ENCODE measurements at regions not wholly inside any gene's neighbourhood (a gene's known extent, or its start where the extent isn't known, plus 50 kb on each side); places are given as distances from the start of the nearest gene placed in this dataset.
A peak's percentile ranks its signal among the peaks of the same experiment; 100 is the strongest.

- DNase-seq (ENCODE audit: low spot score): no peak
These were observed 113.1 kb downstream of the ICOS start for GRCh38 chr2:204049635-204050034.

- DNase-seq (ENCODE audit: low spot score): no peak
These were observed 114.1 kb downstream of the ICOS start for GRCh38 chr2:204050681-204051080.

- no peak for DNase-seq (ENCODE audit: low spot score)
These were observed 114.9 kb downstream of the ICOS start for GRCh38 chr2:204051476-204051875.

- no peak for DNase-seq (ENCODE audit: low spot score)
These were observed 115.5 kb downstream of the ICOS start for GRCh38 chr2:204051984-204052556.

DNA sequence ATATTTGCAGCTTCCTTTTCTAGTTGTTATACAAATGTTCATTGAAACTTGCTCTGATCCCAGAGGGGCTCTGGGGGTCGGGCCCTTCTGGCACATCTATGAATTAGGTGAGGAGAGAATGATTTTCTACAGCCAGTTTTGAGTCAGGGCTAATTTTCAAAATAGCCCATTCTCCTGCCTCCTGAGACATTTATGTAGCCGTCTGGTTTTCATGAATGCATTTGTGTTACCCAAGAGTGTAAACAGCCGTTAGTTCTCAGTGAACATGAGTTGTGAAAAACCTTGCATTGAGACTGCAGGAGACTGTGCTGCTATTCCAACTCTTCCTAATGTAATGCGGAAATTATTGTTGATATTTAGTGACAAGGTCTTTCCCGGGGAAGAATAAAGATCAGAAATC is 122.5 kb downstream of the ICOS start:
- no peak for DNase-seq (ENCODE audit: low spot score)

GRCh38 chr2:204060841-204061240 is 124.3 kb downstream of the ICOS start:
- no peak for DNase-seq (ENCODE audit: low spot score)

- DNase-seq (ENCODE audit: low spot score): no peak
These were observed 124.7 kb downstream of the ICOS start for GRCh38 chr2:204061241-204061640.

DNA sequence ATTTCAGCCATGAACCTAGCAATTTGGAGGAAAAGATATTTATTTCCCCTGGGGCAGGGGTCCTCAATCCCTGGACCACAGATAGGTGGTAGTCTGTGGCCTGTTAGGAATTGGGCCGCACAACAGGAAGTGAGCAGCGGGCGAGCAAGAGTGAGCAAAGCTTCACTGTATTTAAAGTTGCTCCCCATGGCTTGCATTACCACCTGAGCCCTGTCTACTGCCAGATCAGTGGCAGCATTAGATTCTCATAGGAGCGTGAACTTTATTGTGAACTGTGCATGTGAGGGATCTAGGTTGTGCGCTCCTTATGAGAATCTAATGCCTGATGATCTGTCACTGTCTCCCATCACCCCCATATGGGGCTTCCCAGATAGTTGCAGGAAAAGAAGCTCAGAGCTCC is 127.6 kb downstream of the ICOS start:
- DNase-seq (ENCODE audit: low spot score): no peak

DNA sequence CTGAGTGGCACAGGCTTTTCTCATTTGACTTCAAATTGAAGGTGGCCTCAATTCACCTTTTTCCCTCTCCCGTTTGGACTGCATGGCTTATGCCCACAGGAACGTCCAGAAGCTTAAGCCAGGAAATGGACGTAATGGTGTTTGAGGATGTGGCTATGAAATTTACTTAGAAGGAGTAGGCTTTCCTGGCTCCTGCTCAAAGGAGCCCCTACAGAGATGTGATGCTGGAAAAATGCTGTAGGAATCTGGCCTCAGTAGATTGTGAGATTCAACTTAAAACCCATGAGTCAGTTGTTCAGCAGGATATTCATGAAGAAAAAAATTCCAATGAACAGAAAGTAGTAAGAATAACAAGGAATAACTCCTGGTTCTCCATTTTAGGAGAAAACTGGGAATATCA is 129.0 kb downstream of the ICOS start:
- no peak for DNase-seq (ENCODE audit: low spot score)

GRCh38 chr2:204066051-204066450 is 129.5 kb downstream of the ICOS start:
- no peak for DNase-seq (ENCODE audit: low spot score)

- no peak for DNase-seq (ENCODE audit: low spot score)
These were observed 133.2 kb downstream of the ICOS start for GRCh38 chr2:204069804-204070203.

GRCh38 chr2:204072443-204073324 is 136.1 kb downstream of the ICOS start:
- peak; percentile 16 for DNase-seq (ENCODE audit: low spot score)

GRCh38 chr2:204074456-204074855 is 137.9 kb downstream of the ICOS start:
- DNase-seq (ENCODE audit: low spot score): no peak

DNA sequence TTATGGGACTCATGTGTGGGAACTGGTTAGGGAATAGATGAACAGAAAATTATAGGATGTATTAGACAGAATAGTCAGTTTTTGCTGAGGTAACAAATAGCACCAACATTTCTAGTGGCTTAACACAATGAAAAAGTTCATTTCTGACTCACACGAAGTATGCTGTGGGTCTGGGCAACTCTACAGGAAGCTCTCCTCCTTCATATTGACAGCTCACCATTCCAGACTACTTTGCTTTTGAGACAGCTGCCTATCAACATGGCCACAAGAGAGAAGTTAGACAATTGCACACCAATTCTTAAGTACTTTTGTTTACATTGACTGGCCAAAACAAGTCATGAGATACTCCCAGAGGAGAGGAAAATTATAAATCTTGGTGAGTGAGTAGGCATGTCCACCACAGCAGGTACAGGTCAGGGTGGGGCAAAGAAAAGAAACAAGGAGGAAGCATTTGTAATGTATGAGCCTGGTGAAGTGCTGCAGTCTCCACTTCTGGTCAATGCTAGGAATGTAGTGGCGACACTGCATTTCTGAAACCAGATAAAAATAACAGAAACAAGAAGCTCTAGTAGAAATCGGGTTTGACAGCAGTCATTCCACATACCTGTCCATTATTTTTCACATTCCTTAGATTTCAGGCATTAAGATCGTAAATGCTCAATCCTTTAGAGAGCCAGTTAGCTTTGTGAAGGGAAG is 141.6 kb downstream of the ICOS start:
- DNase-seq (ENCODE audit: low spot score): no peak

DNA sequence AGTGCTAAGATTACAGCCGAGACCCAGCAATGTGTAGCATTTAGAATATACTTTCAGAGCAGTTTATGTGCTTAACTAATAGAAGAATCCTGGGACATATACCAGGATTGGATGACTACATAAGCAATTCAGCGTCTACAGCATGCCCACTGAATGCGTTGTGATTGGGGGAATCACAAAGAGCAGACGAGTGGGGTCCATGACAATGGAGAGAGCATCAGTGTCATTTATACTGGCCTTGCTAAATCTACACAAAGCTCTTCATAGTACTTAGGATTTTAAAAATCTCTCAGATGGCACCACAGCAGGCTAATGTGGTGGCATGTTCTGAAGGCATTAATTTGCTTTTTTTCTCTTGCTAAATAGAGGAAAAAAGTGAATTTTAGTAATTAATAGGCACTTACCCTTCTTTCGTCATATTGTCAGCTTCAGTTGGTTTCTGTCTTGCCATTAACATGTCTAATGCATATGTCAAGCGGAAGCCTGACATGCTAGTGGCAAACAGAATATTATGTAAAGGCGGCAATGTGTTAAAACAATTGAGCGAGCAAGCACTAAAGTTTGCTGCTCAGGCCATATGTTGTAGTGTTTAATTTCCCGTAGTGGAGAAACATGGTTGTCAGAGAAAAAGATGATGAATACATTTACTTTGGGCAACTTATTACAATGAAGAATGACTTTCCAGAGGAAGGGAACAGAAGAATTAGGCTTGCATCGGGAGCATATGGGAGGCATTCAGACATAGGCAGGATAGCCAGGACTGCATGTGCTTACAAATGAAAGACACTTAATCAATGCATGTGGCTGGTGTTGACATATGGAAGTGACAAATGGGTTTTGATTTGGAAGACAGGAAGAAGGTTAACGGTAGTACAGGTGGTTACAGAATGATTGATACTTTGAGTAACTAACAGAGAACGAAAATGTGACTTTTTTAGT is 145.2 kb downstream of the ICOS start:
- no peak for DNase-seq (ENCODE audit: low spot score)

DNA sequence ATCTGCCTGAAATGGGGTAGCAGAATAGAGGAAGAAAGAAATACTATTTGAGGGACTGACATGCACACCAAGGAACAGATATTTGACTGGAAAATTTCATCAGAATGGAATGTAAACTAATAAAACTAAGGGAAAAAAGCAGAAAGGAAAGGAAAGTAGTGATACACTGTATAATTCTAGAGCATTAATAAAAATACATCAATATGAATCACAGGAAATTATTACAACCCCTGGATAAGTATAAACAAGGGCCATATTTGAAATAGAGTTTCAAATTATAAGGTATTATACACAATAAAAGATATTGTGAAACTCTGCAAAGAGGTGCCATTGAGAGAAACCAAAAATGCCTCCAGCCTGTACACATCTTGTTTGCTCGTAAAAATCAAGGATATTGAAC is 149.6 kb downstream of the ICOS start:
- DNase-seq (ENCODE audit: low spot score): no peak

GRCh38 chr2:204089105-204089504 is 152.5 kb downstream of the ICOS start:
- no peak for DNase-seq (ENCODE audit: low spot score)

GRCh38 chr2:204089574-204089973 is 153.0 kb downstream of the ICOS start:
- DNase-seq (ENCODE audit: low spot score): no peak

GRCh38 chr2:204090021-204090420 is 153.5 kb downstream of the ICOS start:
- DNase-seq (ENCODE audit: low spot score): no peak

DNA sequence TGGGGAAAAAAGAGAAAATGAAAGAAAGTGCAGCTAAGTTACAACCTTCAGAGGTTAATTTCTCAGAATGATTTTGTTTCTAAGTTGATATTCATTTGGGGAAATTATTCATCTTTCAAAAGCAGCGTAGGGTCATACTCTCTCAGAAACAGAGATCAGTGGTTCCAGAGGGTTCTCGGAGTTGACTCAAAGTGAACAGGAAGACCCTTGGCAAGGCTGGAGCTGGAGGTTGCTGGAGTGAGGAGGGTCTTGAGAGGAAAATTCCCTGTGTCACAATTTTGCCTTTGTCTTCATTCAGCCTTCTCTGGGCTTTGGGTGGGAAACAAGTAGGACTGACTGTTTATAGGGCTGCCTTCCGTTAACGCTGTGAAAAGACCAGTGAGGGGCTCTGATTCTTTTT is 168.2 kb downstream of the ICOS start:
- DNase-seq (ENCODE audit: low spot score): no peak

DNA sequence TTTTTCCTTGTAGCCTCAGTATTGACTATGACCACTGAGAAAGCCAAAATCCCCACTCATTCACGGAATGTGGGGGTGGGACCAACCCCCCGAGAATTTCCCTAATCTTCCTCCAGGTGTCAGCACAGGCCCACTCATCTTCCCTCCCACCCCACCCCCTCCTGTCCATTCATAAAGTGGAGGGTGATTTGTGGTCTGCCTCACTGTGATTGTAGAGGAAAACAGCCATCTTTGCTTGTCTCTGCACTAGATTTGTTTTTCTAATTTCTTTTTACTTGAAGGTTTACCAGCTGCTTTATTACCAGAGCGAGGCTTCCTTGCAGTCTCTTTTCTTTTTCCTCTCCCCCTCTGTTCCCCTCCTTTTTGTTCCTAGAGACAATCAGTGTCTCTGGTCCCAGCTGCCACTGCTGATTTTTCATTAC is 171.8 kb downstream of the ICOS start:
- DNase-seq (ENCODE audit: low spot score): peak; percentile 19

- DNase-seq (ENCODE audit: low spot score): no peak
These were observed 172.3 kb downstream of the ICOS start for GRCh38 chr2:204108781-204109295.
